Activated B cell treated with CpG ODN at 0.5 μM for 24 hours (primary cell): ENCODE measurements at regions not wholly inside any gene's neighbourhood (a gene's known extent, or its start where the extent isn't known, plus 50 kb on each side); places are given as distances from the start of the nearest gene placed in this dataset.

Experiments
- ATAC-seq: fragments of 200-7000 bp; cut with Tn5 transposase; one replicate; pipeline ENCODE4 v1.10.0; 2021; ENCODE audit warnings: low read depth, mild to moderate bottlenecking, moderate library complexity
- CTCF ChIA-PET: fragments of 350-600 bp; sonication (Branson Sonifier 250); formaldehyde crosslinking; loops from one replicate; lab custom pipeline; 2021; ENCODE audit warnings: antibody characterized with exemption; lab: Charles Lee
- POLR2A ChIA-PET: fragments of 350-600 bp; sonication (Branson Sonifier 250); formaldehyde crosslinking; loops from one replicate; lab custom pipeline; 2021; ENCODE audit warnings: antibody characterized with exemption; lab: Charles Lee
- DNase-seq: peaks from one replicate; pipeline ENCODE4 v3.0.0; 2022
- H3K27ac Mint-ChIP-seq: one replicate; pipeline ENCODE4 v1.8.0; 2020; ENCODE audit warnings: mixed read lengths
- H3K27me3 Mint-ChIP-seq: one replicate; pipeline ENCODE4 v1.8.0; 2021; ENCODE audit warnings: mixed read lengths
- H3K36me3 Mint-ChIP-seq: one replicate; pipeline ENCODE4 v1.8.0; 2021; ENCODE audit warnings: low read depth, mixed read lengths
- H3K4me1 Mint-ChIP-seq: one replicate; pipeline ENCODE4 v1.8.0; 2021; ENCODE audit warnings: mixed read lengths
- H3K4me3 Mint-ChIP-seq: one replicate; pipeline ENCODE4 v1.8.0; 2020; ENCODE audit warnings: mild to moderate bottlenecking, mixed read lengths
- H3K9me3 Mint-ChIP-seq: one replicate; pipeline ENCODE4 v1.8.0; 2020; ENCODE audit warnings: mixed read lengths
- CTCF ChIP-seq: fragments of 200-600 bp; IDR thresholded peaks from one replicate; pipeline ENCODE4 v1.8.0; 2022; ENCODE audit warnings: antibody characterized with exemption, mild to moderate bottlenecking
- intact Hi-C: fragments of 100-400 bp; cut with micrococcal nuclease; formaldehyde crosslinking; loops from one replicate; pipeline ENCODE4 v1.15.1; 2024

GRCh38 chr17:71417142-71417541 lies 703.7 kb upstream of the SOX9 start:
- peaks cover under 1% of the 10 kb centered on the region for H3K9me3 Mint-ChIP-seq
- no peaks in the 10 kb centered on the region for H3K27me3 Mint-ChIP-seq

GRCh38 chr17:71422968-71423367 lies 697.9 kb upstream of the SOX9 start:
- ATAC-seq (no peak), DNase-seq (no peak)
- ChIA-PET CTCF (no interaction called here), POLR2A (no interaction called here)
- no peak overlapping the region for H3K4me3 Mint-ChIP-seq
- no peaks in the 10 kb centered on the region for H3K36me3 Mint-ChIP-seq
- H3K4me1 Mint-ChIP-seq, result no peaks in the 10 kb centered on the region
- peaks cover 13% of the 10 kb centered on the region for H3K9me3 Mint-ChIP-seq
- H3K27ac Mint-ChIP-seq, result no peak overlapping the region
- intact Hi-C loops, result no loop called here
- no peak for TF ChIP-seq CTCF
- no peaks in the 10 kb centered on the region for H3K27me3 Mint-ChIP-seq

More at GRCh38 chr17:71417142-71417541, 703.7 kb upstream of the SOX9 start:
- Mint-ChIP-seq H3K4me1 (no peaks in the 10 kb centered on the region), H3K36me3 (no peaks in the 10 kb centered on the region), H3K4me3 (no peak overlapping the region), H3K27ac (no peak overlapping the region)
- DNase-seq (no peak), ATAC-seq (no peak)
- ChIA-PET POLR2A (no interaction called here), CTCF (no interaction called here)
- intact Hi-C loops, result no loop called here
- TF ChIP-seq CTCF, result no peak

- ATAC-seq, result no peak
- H3K4me3 Mint-ChIP-seq, result no peak overlapping the region
- no peaks in the 10 kb centered on the region for H3K36me3 Mint-ChIP-seq
- intact Hi-C loops, result no loop called here
- H3K27me3 Mint-ChIP-seq, result no peaks in the 10 kb centered on the region
- ChIA-PET CTCF (no interaction called here), POLR2A (no interaction called here)
- H3K4me1 Mint-ChIP-seq, result no peaks in the 10 kb centered on the region
- H3K27ac Mint-ChIP-seq, result no peak overlapping the region
- DNase-seq, result no peak
- peaks cover 17% of the 10 kb centered on the region for H3K9me3 Mint-ChIP-seq
- TF ChIP-seq CTCF, result no peak
These were observed 696.8 kb upstream of the SOX9 start for GRCh38 chr17:71423871-71424546.

GRCh38 chr17:71427801-71428200 lies 693.0 kb upstream of the SOX9 start:
- ChIA-PET CTCF (no interaction called here), POLR2A (no interaction called here)
- ATAC-seq, result no peak
- Mint-ChIP-seq H3K36me3 (no peaks in the 10 kb centered on the region), H3K9me3 (peaks cover 17% of the 10 kb centered on the region), H3K27me3 (no peaks in the 10 kb centered on the region), H3K4me3 (no peak overlapping the region), H3K4me1 (no peaks in the 10 kb centered on the region), H3K27ac (no peak overlapping the region)
- no peak for TF ChIP-seq CTCF
- no peak for DNase-seq
- intact Hi-C loops, result no loop called here

GRCh38 chr17:71428897-71429296 lies 691.9 kb upstream of the SOX9 start:
- Mint-ChIP-seq H3K27ac (no peak overlapping the region), H3K36me3 (no peaks in the 10 kb centered on the region), H3K4me3 (no peak overlapping the region), H3K9me3 (peaks cover 10% of the 10 kb centered on the region), H3K27me3 (no peaks in the 10 kb centered on the region), H3K4me1 (no peaks in the 10 kb centered on the region)
- intact Hi-C loops, result no loop called here
- TF ChIP-seq CTCF, result no peak
- ChIA-PET CTCF (no interaction called here), POLR2A (no interaction called here)
- DNase-seq, result no peak
- no peak for ATAC-seq
